Mammary epithelial cell (primary cell): ENCODE measurements at regions not wholly inside any gene's neighbourhood (a gene's known extent, or its start where the extent isn't known, plus 50 kb on each side); places are given as distances from the start of the nearest gene placed in this dataset.

Experiments used
- CTCF ChIP-seq, 2 donors: IDR thresholded peaks in 1 of 2; conservative IDR thresholded peaks in 1 of 2; 2 replicates each; pipeline ENCODE4 v1.5.1; 2011 to 2012; ENCODE audit warnings: inconsistent platforms in 2 of 2, low read length in 2 of 2, mild to moderate bottlenecking in 2 of 2, control low read depth in 1 of 2, low read depth in 1 of 2; ENCODE audit not compliant: insufficient read depth in 1 of 2; ENCODE audit errors: extremely low read depth in 1 of 2
- EZH2 ChIP-seq: IDR thresholded peaks from 2 replicates; pipeline ENCODE4 v1.6.1; 2012; ENCODE audit warnings: low read length, inconsistent platforms, borderline replicate concordance

GRCh38 chr3:153032891-153033290, 129.1 kb upstream of the RAP2B start:
- no peak for TF ChIP-seq CTCF (conservative IDR thresholded peaks at IDR 0.05 in 1 of 2, IDR thresholded peaks at IDR 0.05 in 1 of 2; ENCODE audit: extremely low read depth in 1 of 2, insufficient read depth in 1 of 2, low read depth in 1 of 2, low read length in 2 of 2)
- TF ChIP-seq EZH2: no peak
